GM12878 (cell line): ENCODE measurements at regions not wholly inside any gene's neighbourhood (a gene's known extent, or its start where the extent isn't known, plus 50 kb on each side); places are given as distances from the start of the nearest gene placed in this dataset.

ENCODE experiments used
- BACH1 ChIP-seq: fragments of 450-650 bp; IDR thresholded peaks from 2 replicates; pipeline ENCODE4 v1.6.1; 2017; ENCODE audit warnings: mild to moderate bottlenecking, borderline replicate concordance
- CHD4 ChIP-seq: fragments of 200-600 bp; sonication (generic); IDR thresholded peaks from 2 replicates; pipeline ENCODE4 v1.6.1; 2016; ENCODE audit warnings: mild to moderate bottlenecking
- EZH2 ChIP-seq: IDR thresholded peaks from 2 replicates; pipeline ENCODE4 v1.6.1; 2012; ENCODE audit warnings: low read depth, mild to moderate bottlenecking, control low read depth, inconsistent platforms, low read length, borderline replicate concordance; ENCODE audit not compliant: control insufficient read depth
- HDAC2 ChIP-seq: fragments of 200-600 bp; sonication (generic); IDR thresholded peaks from 2 replicates; pipeline ENCODE4 v1.6.1; 2017
- MEF2B ChIP-seq: fragments of 450-650 bp; IDR thresholded peaks from 2 replicates; pipeline ENCODE4 v1.6.1; 2018; ENCODE audit warnings: mild to moderate bottlenecking, moderate library complexity; ENCODE audit not compliant: partially characterized antibody, poor library complexity, severe bottlenecking
- MXI1 ChIP-seq: fragments of 150-350 bp; IDR thresholded peaks from 2 replicates; pipeline ENCODE4 v1.6.1; 2011; ENCODE audit warnings: low read depth, mild to moderate bottlenecking, inconsistent platforms, low read length, improper control_type of control experiment
- NRF1 ChIP-seq: conservative IDR thresholded peaks from 2 replicates; pipeline ENCODE4 v1.6.1; 2011; ENCODE audit warnings: mild to moderate bottlenecking, low read depth, low read length, improper control_type of control experiment
- RELA ChIP-seq: fragments of 450-650 bp; IDR thresholded peaks from 2 replicates; pipeline ENCODE4 v1.8.0; 2014; ENCODE audit warnings: borderline replicate concordance; ENCODE audit not compliant: partially characterized antibody
- TAF1 ChIP-seq: IDR thresholded peaks from 2 replicates; pipeline ENCODE4 v1.6.1; 2011; ENCODE audit warnings: mild to moderate bottlenecking, low read depth, low read length, borderline replicate concordance
- ZBED1 ChIP-seq: IDR thresholded peaks from 2 replicates; pipeline ENCODE4 v1.6.1; 2016; ENCODE audit warnings: borderline replicate concordance
- ZZZ3 ChIP-seq: IDR thresholded peaks from 2 replicates; pipeline ENCODE4 v1.6.1; 2011; ENCODE audit warnings: low read depth; ENCODE audit not compliant: control insufficient read depth, insufficient read length
- TF ChIP-seq, protein P1 (sequence below), 3 experiments: IDR thresholded peaks in 2 of 3; conservative IDR thresholded peaks in 1 of 3; 2 replicates each; pipeline ENCODE4 v1.5.1; 2011; ENCODE audit warnings: low read depth in 3 of 3, low read length in 3 of 3, mild to moderate bottlenecking in 3 of 3, control low read depth in 2 of 3, moderate library complexity in 2 of 3, inconsistent platforms in 1 of 3, mixed read lengths in 1 of 3; ENCODE audit not compliant: control insufficient read depth in 2 of 3, insufficient read depth in 1 of 3; ENCODE audit errors: extremely low read depth in 1 of 3

DNA sequence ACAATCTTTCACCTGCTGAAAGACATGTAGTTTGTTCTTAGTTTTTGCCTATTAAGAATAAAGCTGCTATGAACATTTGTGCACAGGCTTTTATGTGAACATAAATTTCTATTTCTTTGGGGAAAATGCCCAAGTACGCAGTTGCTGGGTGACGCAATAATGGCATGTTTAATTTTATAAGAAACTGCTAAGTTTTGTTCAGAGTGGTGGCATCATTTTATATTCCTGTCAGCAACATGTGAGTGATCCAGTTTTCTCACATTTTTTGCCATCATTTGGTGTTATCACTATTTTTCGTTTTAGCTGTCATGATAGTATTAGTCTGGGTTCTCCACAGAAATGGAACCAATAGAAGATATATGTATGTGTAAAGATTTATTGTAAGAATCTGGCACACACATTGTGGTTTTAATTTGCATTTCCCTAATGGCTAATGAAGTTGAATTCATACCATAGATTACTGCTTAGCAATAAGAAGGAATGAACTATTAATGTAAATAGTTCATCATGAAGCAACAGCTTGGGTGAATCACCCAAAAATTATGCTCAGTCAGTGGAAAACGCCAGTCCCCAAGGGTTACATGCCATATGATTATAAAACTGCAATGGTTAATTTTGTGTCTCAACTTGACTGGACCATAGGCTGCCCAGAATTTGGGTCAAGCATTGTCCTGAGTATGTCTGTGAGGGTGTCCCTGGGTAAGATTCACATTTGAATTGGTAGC, 358.6 kb downstream of the MSX2 start:
- TF ChIP-seq, protein P1, sequence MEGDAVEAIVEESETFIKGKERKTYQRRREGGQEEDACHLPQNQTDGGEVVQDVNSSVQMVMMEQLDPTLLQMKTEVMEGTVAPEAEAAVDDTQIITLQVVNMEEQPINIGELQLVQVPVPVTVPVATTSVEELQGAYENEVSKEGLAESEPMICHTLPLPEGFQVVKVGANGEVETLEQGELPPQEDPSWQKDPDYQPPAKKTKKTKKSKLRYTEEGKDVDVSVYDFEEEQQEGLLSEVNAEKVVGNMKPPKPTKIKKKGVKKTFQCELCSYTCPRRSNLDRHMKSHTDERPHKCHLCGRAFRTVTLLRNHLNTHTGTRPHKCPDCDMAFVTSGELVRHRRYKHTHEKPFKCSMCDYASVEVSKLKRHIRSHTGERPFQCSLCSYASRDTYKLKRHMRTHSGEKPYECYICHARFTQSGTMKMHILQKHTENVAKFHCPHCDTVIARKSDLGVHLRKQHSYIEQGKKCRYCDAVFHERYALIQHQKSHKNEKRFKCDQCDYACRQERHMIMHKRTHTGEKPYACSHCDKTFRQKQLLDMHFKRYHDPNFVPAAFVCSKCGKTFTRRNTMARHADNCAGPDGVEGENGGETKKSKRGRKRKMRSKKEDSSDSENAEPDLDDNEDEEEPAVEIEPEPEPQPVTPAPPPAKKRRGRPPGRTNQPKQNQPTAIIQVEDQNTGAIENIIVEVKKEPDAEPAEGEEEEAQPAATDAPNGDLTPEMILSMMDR (IDR thresholded peaks at IDR 0.05 in 2 of 3, conservative IDR thresholded peaks at IDR 0.05 in 1 of 3; ENCODE audit: control insufficient read depth in 2 of 3, extremely low read depth in 1 of 3, insufficient read depth in 1 of 3, low read depth in 3 of 3, low read length in 3 of 3), result no peak
- TF ChIP-seq TAF1 (no peak), MXI1 (no peak), NRF1 (no peak), EZH2 (no peak), ZBED1 (no peak), RELA (no peak), ZZZ3 (no peak), MEF2B (no peak), HDAC2 (no peak), CHD4 (no peak), BACH1 (no peak)
